RWPE2 (cell line): ENCODE measurements at regions not wholly inside any gene's neighbourhood (a gene's known extent, or its start where the extent isn't known, plus 50 kb on each side); places are given as distances from the start of the nearest gene placed in this dataset.

Experiments used
- ATAC-seq: fragments of 200-7000 bp; cut with Tn5 transposase; 3 replicates; pipeline ENCODE4 v1.9.1; 2021; ENCODE audit warnings: low read depth
- DNase-seq: peaks from one replicate; pipeline ENCODE4 v3.0.0-alpha.2; 2020; ENCODE audit warnings: low spot score
- H3K27ac ChIP-seq: fragments of 450-650 bp; 2 replicates; pipeline ENCODE4 v1.5.1; 2017; ENCODE audit warnings: mild to moderate bottlenecking; ENCODE audit not compliant: poor library complexity, severe bottlenecking
- H3K27me3 ChIP-seq: fragments of 250-450 bp; sonication (Bioruptor Pico); 2 replicates; pipeline ENCODE4 v1.5.1; 2021; ENCODE audit warnings: mild to moderate bottlenecking, moderate library complexity; ENCODE audit not compliant: insufficient read depth, poor library complexity, severe bottlenecking
- H3K36me3 ChIP-seq: fragments of 250-450 bp; sonication (Bioruptor Pico); 2 replicates; pipeline ENCODE4 v1.5.1; 2020; ENCODE audit warnings: low read depth, mild to moderate bottlenecking, moderate library complexity
- H3K4me1 ChIP-seq: fragments of 250-450 bp; sonication (Bioruptor Pico); 2 replicates; pipeline ENCODE4 v1.5.1; 2021; ENCODE audit warnings: mild to moderate bottlenecking, moderate library complexity; ENCODE audit not compliant: insufficient read depth, poor library complexity, severe bottlenecking
- H3K4me3 ChIP-seq: fragments of 250-450 bp; sonication (Bioruptor Pico); 2 replicates; pipeline ENCODE4 v1.5.1; 2021; ENCODE audit warnings: mild to moderate bottlenecking, moderate library complexity; ENCODE audit not compliant: severe bottlenecking
- H3K9me3 ChIP-seq: fragments of 250-450 bp; sonication (Bioruptor Pico); 2 replicates; pipeline ENCODE4 v1.5.1; 2021; ENCODE audit warnings: mild to moderate bottlenecking, moderate library complexity; ENCODE audit not compliant: severe bottlenecking
- TF ChIP-seq, protein P1 (sequence below): fragments of 450-650 bp; IDR thresholded peaks from one replicate; pipeline ENCODE4 v1.5.1; 2017; ENCODE audit warnings: mild to moderate bottlenecking, moderate library complexity; ENCODE audit not compliant: poor library complexity, severe bottlenecking

DNA sequence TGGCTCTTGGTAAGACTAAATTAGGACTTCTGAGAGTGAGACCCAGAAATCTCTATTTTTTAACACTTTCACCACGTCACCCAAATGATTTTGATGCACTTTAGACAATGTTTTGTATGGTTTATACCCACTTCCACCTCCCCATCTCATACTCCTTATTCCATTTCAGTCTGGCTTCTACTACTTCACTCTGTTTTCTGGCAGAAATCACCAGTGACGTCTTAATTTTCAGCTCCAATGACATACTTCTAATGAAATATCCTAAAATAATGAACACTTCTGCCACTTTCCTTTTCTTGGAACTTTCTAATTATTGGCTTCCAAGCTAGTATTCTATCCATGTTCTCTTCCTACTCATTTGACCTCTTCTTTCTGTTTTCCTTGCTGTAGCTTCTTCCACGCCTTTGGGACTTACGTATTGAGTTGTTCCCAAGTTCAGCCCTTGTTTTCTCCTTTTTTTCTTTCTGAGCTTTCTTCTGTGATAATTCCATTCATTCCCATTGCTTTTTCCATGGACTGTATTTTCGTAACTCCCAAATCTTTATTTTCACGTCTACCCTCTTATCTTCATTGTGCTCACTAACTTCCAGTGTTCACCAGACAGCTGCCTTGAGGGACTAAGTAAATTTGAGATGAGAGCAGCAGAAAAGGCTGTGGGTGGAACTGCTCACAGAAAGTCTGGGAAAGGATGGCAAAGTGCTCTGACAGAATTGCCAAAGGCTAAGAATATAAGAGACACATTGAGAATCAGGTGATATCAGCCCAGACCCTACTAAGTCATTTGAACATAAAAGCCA, 115.8 kb downstream of the CAPZA3 start:
- H3K4me3 ChIP-seq, result no peak overlapping the region
- H3K36me3 ChIP-seq, result no peaks in the 10 kb centered on the region
- no peaks in the 10 kb centered on the region for H3K27me3 ChIP-seq
- H3K4me1 ChIP-seq, result no peaks in the 10 kb centered on the region
- ATAC-seq, result no peak
- no peak overlapping the region for H3K27ac ChIP-seq
- H3K9me3 ChIP-seq, result no peaks in the 10 kb centered on the region
- no peak for DNase-seq
- TF ChIP-seq, protein P1, sequence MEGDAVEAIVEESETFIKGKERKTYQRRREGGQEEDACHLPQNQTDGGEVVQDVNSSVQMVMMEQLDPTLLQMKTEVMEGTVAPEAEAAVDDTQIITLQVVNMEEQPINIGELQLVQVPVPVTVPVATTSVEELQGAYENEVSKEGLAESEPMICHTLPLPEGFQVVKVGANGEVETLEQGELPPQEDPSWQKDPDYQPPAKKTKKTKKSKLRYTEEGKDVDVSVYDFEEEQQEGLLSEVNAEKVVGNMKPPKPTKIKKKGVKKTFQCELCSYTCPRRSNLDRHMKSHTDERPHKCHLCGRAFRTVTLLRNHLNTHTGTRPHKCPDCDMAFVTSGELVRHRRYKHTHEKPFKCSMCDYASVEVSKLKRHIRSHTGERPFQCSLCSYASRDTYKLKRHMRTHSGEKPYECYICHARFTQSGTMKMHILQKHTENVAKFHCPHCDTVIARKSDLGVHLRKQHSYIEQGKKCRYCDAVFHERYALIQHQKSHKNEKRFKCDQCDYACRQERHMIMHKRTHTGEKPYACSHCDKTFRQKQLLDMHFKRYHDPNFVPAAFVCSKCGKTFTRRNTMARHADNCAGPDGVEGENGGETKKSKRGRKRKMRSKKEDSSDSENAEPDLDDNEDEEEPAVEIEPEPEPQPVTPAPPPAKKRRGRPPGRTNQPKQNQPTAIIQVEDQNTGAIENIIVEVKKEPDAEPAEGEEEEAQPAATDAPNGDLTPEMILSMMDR, result no peak

DNA sequence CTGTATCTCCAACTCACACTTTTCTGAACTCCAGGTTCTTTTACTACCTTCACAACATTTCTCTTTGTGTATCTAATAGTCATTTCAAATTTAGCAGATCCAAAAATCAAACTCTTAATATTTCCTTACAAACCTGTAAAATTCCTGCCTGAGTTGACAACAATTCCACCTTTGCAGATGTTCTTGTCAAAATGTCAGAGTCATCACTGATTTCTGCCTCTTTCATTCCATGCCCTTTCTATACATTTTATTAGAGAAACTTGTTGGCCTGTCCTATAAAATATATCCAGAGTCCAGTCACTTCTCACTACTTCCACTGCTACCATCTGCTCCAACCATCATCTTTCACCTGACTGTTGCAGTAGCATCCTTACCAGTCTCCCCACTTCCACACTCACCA, 119.7 kb downstream of the CAPZA3 start:
- ATAC-seq (no peak), DNase-seq (no peak)
- H3K27me3 ChIP-seq, result no peaks in the 10 kb centered on the region
- H3K27ac ChIP-seq, result no peak overlapping the region
- no peaks in the 10 kb centered on the region for H3K36me3 ChIP-seq
- H3K4me3 ChIP-seq, result no peak overlapping the region
- H3K4me1 ChIP-seq, result no peaks in the 10 kb centered on the region
- no peaks in the 10 kb centered on the region for H3K9me3 ChIP-seq
- TF ChIP-seq, protein P1, result no peak

DNA sequence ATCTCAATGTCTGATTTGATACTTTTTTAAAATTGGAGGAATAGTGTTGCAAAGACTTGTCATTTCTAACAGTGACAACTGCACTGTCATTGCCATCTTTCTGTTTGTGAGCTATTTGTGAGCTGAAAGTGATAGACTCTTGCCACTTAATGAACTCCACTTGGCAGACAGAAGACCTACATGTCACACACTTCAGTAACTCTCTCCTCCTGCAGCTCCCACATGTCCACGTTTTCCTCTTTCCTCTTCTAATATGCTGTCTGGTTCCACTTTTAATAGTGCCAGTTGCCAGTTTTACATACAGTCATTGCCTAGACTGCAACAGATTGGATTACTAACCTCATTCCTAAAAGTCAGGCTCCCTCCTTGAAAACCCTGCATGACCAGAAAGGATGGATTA, 121.5 kb downstream of the CAPZA3 start:
- H3K36me3 ChIP-seq, result no peaks in the 10 kb centered on the region
- no peak for DNase-seq
- H3K4me3 ChIP-seq, result no peak overlapping the region
- no peak for ATAC-seq
- H3K27me3 ChIP-seq, result no peaks in the 10 kb centered on the region
- no peak overlapping the region for H3K27ac ChIP-seq
- no peaks in the 10 kb centered on the region for H3K9me3 ChIP-seq
- TF ChIP-seq, protein P1, result no peak
- H3K4me1 ChIP-seq, result no peaks in the 10 kb centered on the region

DNA sequence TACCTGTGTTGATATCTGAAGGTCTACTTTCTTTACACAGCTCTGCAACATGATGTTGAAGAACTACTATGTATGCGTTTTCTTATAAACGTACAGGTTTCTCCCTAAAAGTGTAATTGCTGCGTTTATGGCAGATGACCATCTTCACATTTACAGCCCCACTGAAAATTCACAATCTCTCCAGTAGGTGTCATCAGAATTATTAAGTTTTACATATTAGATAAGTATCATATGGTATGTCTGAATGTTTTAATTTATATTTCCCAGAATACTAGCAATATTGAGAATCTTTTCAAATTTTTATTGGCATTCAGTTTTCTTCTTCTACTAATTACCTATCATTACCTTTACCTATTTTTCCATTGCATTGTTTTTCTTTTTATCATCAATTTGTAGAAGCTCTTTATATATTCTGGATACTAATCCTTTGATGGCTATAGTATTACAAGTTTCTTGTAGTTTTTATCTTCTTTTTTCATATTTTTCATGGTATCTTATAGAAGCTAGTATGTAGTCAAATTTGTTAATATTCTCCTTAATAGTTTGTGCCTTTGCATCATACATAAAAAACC, 123.5 kb downstream of the CAPZA3 start:
- no peaks in the 10 kb centered on the region for H3K27me3 ChIP-seq
- H3K9me3 ChIP-seq, result no peaks in the 10 kb centered on the region
- no peaks in the 10 kb centered on the region for H3K4me1 ChIP-seq
- TF ChIP-seq, protein P1, result peak; percentile 58
- no peak for ATAC-seq
- no peak for DNase-seq
- H3K36me3 ChIP-seq, result no peaks in the 10 kb centered on the region
- H3K4me3 ChIP-seq, result no peak overlapping the region
- H3K27ac ChIP-seq, result no peak overlapping the region
